Muscle of leg (tissue), 3 donors: ENCODE measurements at regions not wholly inside any gene's neighbourhood (a gene's known extent, or its start where the extent isn't known, plus 50 kb on each side); places are given as distances from the start of the nearest gene placed in this dataset.

Experiments used
- DNase-seq: peaks from one replicate; pipeline ENCODE4 v3.0.0; 2013
- H3K27ac ChIP-seq: one replicate; pipeline ENCODE4 v1.5.1; 2013; ENCODE audit warnings: mild to moderate bottlenecking, low read length, control low read depth
- H3K27me3 ChIP-seq: one replicate; pipeline ENCODE4 v1.6.1; 2013; ENCODE audit warnings: low read length; ENCODE audit not compliant: control insufficient read depth, insufficient read depth
- H3K36me3 ChIP-seq: one replicate; pipeline ENCODE4 v1.6.1; 2013; ENCODE audit warnings: low read length; ENCODE audit not compliant: control insufficient read depth, insufficient read depth
- H3K4me1 ChIP-seq: one replicate; pipeline ENCODE4 v1.6.1; 2013; ENCODE audit warnings: low read length; ENCODE audit not compliant: control insufficient read depth, insufficient read depth
- H3K4me3 ChIP-seq: one replicate; pipeline ENCODE4 v1.5.1; 2013; ENCODE audit warnings: low read length, control low read depth
- H3K9me3 ChIP-seq: replicated peaks from 2 replicates; pipeline ENCODE4 v1.6.1; 2013; ENCODE audit warnings: low read depth, low read length; ENCODE audit not compliant: control insufficient read depth
- whole genome bisulfite sequencing: methylation state at CpG from one replicate; pipeline ENCODE4 v1.1.5; 2013; ENCODE audit warnings: missing lambda C conversion rate; ENCODE audit not compliant: insufficient coverage; 5-methylcytosine and 5-hydroxymethylcytosine counted together

DNA sequence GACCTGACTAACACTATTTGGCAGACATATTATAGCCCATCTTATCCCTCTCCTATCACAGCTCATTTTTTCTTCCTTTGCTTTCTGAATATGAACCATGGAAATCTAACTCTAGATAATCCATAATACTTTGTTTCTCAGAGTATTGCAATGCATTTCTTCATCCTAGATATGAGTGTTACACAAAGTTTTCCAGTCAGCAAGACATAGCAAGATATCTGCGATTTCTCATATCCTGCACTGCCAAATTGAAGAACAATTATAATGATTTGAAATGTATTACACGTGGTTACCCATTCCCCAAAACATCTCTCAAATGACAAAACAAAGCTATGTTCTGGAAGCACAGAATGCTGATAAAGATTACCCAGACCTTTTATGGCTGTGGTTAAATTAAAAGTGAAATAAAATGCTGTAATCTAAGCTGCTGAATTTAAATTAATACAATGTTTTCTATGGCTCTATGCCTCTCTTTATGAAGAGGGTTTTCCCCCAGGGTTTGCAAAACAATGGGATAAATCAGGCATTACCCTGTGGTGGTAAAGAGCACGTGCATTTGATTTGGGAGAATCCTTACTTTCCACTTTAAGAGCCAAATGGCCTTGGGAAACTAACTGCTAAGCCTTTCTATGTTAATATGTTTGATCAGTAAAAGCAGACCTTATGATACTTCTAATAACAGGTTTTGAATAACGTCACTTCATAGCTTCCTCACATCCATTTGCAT, 1291.0 kb upstream of the CNTN5 start:
- no peak overlapping the region for H3K27ac ChIP-seq
- no CpG with 5 or more reads among the region's 4 CpGs for WGBS
- no peaks in the 10 kb centered on the region for H3K4me1 ChIP-seq
- H3K4me3 ChIP-seq = no peak overlapping the region
- DNase-seq = no peak
- no peaks in the 10 kb centered on the region for H3K9me3 ChIP-seq
- H3K27me3 ChIP-seq = no peaks in the 10 kb centered on the region
- H3K36me3 ChIP-seq = no peaks in the 10 kb centered on the region

DNA sequence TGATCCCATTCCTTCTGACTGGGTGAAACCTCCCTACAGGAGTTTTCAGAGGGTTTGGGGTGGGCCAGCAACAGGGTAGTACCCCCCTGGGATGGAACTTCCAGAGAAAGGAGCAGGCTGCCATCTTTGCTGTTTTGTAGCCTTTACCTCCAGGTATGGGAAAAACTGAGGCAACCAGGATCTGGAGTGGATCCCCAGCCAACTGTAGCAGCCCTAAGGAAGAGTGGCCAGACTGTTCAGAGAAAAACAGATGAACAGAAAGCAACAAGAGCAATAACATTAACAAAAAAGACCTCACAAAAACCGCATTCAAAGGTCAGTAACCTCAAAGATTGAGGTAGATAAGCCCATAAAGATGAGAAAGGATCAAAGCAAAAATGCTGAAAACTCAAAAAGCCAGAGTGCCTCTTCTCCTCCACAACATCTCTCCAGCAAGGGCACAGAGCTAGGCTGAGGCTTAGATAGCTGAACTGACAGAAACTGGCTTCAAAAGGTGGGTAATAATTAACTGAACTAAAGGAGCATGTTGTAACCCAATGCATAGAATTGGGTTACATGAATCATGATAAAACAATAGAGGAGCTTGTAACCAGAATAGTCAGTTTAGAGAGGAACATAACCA, 1288.6 kb upstream of the CNTN5 start:
- no peak for DNase-seq
- no peaks in the 10 kb centered on the region for H3K27me3 ChIP-seq
- WGBS = no CpG with 5 or more reads among the region's 1 CpG
- no peak overlapping the region for H3K27ac ChIP-seq
- no peaks in the 10 kb centered on the region for H3K36me3 ChIP-seq
- H3K9me3 ChIP-seq = no peaks in the 10 kb centered on the region
- no peaks in the 10 kb centered on the region for H3K4me1 ChIP-seq
- H3K4me3 ChIP-seq = no peak overlapping the region

- Histone ChIP-seq H3K4me1 (no peaks in the 10 kb centered on the region), H3K36me3 (no peaks in the 10 kb centered on the region), H3K4me3 (no peak overlapping the region), H3K9me3 (no peaks in the 10 kb centered on the region), H3K27ac (no peak overlapping the region), H3K27me3 (no peaks in the 10 kb centered on the region)
- WGBS = no CpG with 5 or more reads among the region's 2 CpGs
- DNase-seq = no peak
Measured at GRCh38 chr11:97738751-97739150, 1282.0 kb upstream of the CNTN5 start.

DNA sequence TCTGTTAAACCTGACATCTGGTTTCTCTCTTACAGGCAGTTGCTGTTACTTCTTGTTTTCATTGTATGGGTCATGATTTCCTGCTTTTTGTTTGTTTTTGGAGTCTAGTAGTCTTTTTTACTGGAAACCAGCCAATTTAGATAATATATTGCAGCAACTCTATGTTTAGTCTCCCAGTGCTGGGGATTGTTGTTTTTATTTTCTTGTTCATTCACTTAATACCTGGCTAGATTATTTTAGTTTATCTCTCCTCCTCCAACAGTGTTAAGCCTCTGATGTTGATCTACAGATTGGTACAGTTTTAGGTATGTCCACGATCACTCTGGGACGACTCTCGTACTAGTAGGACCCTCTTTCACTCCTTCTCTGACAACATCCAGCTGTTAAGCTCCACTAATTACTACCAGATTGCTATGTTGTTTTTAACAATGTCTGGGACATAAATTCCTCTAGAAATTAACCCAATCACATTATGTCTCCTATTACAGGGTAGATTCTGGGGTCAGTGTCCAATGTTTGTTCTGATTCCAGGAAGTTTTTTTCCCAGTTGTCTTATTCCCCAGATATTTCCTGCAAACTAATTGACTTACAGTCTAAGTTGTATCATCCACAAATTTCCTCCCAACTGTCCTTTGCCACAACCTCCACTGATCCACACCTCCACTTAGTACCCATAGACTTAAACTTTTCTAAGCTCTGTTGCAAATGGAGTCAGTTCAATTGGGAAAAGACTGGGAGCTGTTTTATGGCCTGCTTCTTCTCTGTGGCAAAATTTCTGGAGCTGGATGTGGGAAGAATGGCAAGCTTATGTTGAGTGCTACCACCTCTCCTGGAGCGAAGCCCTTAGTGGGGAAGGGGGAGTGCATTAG, 1280.6 kb upstream of the CNTN5 start:
- WGBS = 100% methylated on average over 1 of the region's 4 CpGs
- DNase-seq = peak; percentile 85
- H3K4me1 ChIP-seq = no peaks in the 10 kb centered on the region

GRCh38 chr11:97740801-97741151, 1280.0 kb upstream of the CNTN5 start:
- WGBS = 100% methylated on average over 1 of the region's 1 CpG
- H3K9me3 ChIP-seq = peaks cover 2% of the 10 kb centered on the region
- H3K4me1 ChIP-seq = no peaks in the 10 kb centered on the region
- DNase-seq = no peak
- H3K4me3 ChIP-seq = no peak overlapping the region
- H3K27me3 ChIP-seq = no peaks in the 10 kb centered on the region
- H3K36me3 ChIP-seq = no peaks in the 10 kb centered on the region
- H3K27ac ChIP-seq = peak overlapping the region; percentile 69

More for the DNA sequence above, 1280.6 kb upstream of the CNTN5 start:
- Histone ChIP-seq H3K9me3 (peaks cover 2% of the 10 kb centered on the region), H3K27ac (peak overlapping the region; percentile 74), H3K36me3 (no peaks in the 10 kb centered on the region), H3K4me3 (no peak overlapping the region), H3K27me3 (no peaks in the 10 kb centered on the region)

GRCh38 chr11:97742717-97743116, 1278.0 kb upstream of the CNTN5 start:
- Histone ChIP-seq H3K4me1 (no peaks in the 10 kb centered on the region), H3K4me3 (no peak overlapping the region), H3K27me3 (no peaks in the 10 kb centered on the region), H3K9me3 (peaks cover 2% of the 10 kb centered on the region), H3K36me3 (no peaks in the 10 kb centered on the region), H3K27ac (no peak overlapping the region)
- DNase-seq = no peak
- no CpG with 5 or more reads among the region's 3 CpGs for WGBS

- no peaks in the 10 kb centered on the region for H3K4me1 ChIP-seq
- 63% methylated on average over 1 of the region's 3 CpGs for WGBS
- H3K4me3 ChIP-seq = no peak overlapping the region
- H3K9me3 ChIP-seq = peaks cover 2% of the 10 kb centered on the region
- H3K27ac ChIP-seq = no peak overlapping the region
- no peak for DNase-seq
- H3K36me3 ChIP-seq = no peaks in the 10 kb centered on the region
- no peaks in the 10 kb centered on the region for H3K27me3 ChIP-seq
Measured at GRCh38 chr11:97743205-97743742, 1277.5 kb upstream of the CNTN5 start.

DNA sequence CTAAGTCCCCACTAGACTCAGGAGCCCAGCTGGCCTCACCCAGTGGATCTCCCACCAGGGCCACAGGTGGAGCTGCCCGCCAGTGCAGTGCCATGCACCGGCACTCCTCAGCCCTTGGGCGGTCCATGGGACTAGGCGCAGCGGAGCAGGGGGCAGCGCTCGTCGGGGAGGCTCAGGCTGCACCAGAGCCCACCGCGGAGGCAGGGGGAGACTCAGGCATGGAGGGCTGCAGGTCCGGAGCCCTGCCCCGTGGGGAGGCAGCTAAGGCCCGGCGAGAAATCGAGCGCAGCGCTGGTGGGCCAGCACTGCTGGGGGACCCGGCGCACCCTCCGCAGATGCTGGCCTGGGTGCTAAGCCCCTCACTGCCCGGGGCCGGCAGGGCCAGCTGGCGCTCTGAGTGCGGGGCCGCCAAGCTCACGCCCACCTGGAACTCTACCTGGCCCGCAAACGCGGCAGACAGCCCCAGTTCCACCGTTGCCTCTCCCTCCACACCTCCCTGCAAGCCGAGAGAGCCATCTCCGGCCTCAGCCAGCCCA, 1275.2 kb upstream of the CNTN5 start:
- 86% methylated on average over 29 of the region's 32 CpGs for WGBS

DNA sequence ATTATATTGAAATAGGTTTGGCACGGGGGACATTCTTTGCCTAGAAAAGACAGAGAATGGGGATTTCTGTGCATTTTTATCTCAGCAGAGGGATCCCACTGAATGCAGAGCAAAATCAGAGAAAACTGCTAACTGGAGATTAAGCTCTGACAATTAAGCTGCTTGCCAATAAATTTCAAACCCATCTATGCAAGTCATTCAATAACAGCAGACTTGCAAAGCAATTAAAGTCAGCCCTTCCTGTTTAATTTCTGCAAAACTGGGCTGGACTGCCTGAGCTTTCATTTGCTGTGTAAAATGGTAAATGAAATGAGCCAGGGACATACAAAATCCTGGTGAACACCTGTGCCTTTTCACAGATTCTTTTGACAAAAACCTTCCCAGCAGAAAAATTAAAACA, 1273.9 kb upstream of the CNTN5 start:
- DNase-seq = no peak
- Histone ChIP-seq H3K4me3 (no peak overlapping the region), H3K36me3 (no peaks in the 10 kb centered on the region), H3K27ac (no peak overlapping the region), H3K9me3 (peaks cover 3% of the 10 kb centered on the region), H3K27me3 (no peaks in the 10 kb centered on the region), H3K4me1 (no peaks in the 10 kb centered on the region)
- WGBS = 67% methylated on average over 1 of the region's 1 CpG

More for the DNA sequence above, 1275.2 kb upstream of the CNTN5 start:
- Histone ChIP-seq H3K4me3 (no peak overlapping the region), H3K4me1 (no peaks in the 10 kb centered on the region), H3K27me3 (no peaks in the 10 kb centered on the region), H3K36me3 (no peaks in the 10 kb centered on the region), H3K27ac (no peak overlapping the region), H3K9me3 (peaks cover 2% of the 10 kb centered on the region)
- DNase-seq = no peak

GRCh38 chr11:97751405-97751804, 1269.3 kb upstream of the CNTN5 start:
- WGBS = 76% methylated on average over 3 of the region's 5 CpGs

More at GRCh38 chr11:97751405-97751804, 1269.3 kb upstream of the CNTN5 start:
- Histone ChIP-seq H3K9me3 (peaks cover 9% of the 10 kb centered on the region), H3K4me1 (no peaks in the 10 kb centered on the region), H3K36me3 (no peaks in the 10 kb centered on the region), H3K27ac (no peak overlapping the region), H3K27me3 (no peaks in the 10 kb centered on the region), H3K4me3 (no peak overlapping the region)
- DNase-seq = no peak
